ENCODE measurements at regions not wholly inside any gene's neighbourhood (a gene's known extent, or its start where the extent isn't known, plus 50 kb on each side); places are given as distances from the start of the nearest gene placed in this dataset.

DNA sequence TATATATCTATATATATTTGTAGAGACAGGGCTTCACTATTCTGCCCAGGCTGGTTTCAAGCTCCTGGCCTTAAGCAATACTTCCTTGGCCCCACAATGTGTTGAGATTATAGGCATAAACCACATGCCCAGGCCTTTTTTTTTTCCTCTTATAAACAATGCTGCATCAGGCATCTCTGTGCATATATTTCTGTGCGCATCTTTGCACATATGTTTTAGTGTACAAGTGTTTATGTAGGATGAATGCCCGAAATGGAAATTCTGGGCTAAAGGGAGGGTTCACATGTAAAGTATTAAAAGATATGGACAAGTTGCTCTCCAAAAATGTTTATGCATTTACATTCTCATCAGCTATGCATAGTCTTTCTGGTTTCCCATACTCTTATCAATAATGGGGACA is 183.2 kb upstream of the SPRED2 start:
- Histone ChIP-seq H3K79me1 (ENCODE audit: low read depth, low read length) (no peaks in the 10 kb centered on the region), H4K20me1 (replicated peaks in 1 of 2; ENCODE audit: control insufficient read depth in 1 of 2, insufficient read depth in 2 of 2, low read length in 2 of 2) (no peaks in the 10 kb centered on the region), H3K4me3 (ENCODE audit: extremely low read depth in 1 of 4, insufficient read depth in 2 of 4, low read depth in 3 of 4, low read length in 4 of 4) (no peak overlapping the region), H3K36me3 (ENCODE audit: control insufficient read depth in 2 of 4, insufficient read depth in 4 of 4, low read length in 3 of 4) (no peaks in the 10 kb centered on the region), H4K5ac (ENCODE audit: insufficient read length, low read depth, low read length) (no peak overlapping the region), H2BK5ac (ENCODE audit: low read depth, low read length) (no peak overlapping the region), H3K14ac (ENCODE audit: insufficient read length) (no peak overlapping the region), H3K56ac (replicated peaks; ENCODE audit: insufficient read length, low read depth, low read length) (no peak overlapping the region), H3K4me2 (ENCODE audit: insufficient read depth in 1 of 2, low read depth in 2 of 2, low read length in 2 of 2) (no peak overlapping the region), H3K9me3 (ENCODE audit: insufficient read depth in 2 of 2, low read depth in 1 of 2, low read length in 1 of 2) (no peaks in the 10 kb centered on the region), H2BK12ac (ENCODE audit: low read depth, low read length) (no peak overlapping the region), H2AK5ac (ENCODE audit: low read depth, low read length) (no peak overlapping the region), H3K27ac (ENCODE audit: low read depth, low read length) (no peak overlapping the region), H3K23me2 (ENCODE audit: low read depth, low read length) (no peaks in the 10 kb centered on the region), H4K91ac (replicated peaks; ENCODE audit: insufficient read length, low read length) (no peak overlapping the region), H4K8ac (ENCODE audit: extremely low read depth, insufficient read depth, low read length) (no peak overlapping the region; the same call in 1 of the 2 replicates), H2BK20ac (ENCODE audit: low read length) (no peak overlapping the region), H2BK120ac (replicated peaks; ENCODE audit: low read depth, low read length) (no peak overlapping the region), H3K4ac (replicated peaks; ENCODE audit: insufficient read length, low read depth, low read length) (no peak overlapping the region), H3K4me1 (replicated peaks in 1 of 4; ENCODE audit: control insufficient read depth in 3 of 4, insufficient read depth in 4 of 4, low read length in 3 of 4) (peaks cover 2 to 10% (median 8%) of the 10 kb centered on the region in 4 experiments; a peak in 4 of 7 replicates), H2BK15ac (ENCODE audit: low read length) (no peak overlapping the region), H3K79me2 (ENCODE audit: control insufficient read depth in 1 of 2, insufficient read depth in 2 of 2, low read length in 2 of 2) (no peaks in the 10 kb centered on the region), H3K9ac (replicated peaks in 1 of 4; ENCODE audit: extremely low read depth in 1 of 4, low read depth in 3 of 4, low read length in 3 of 4) (no peak overlapping the region), H3K27me3 (replicated peaks in 1 of 4; ENCODE audit: control insufficient read depth in 3 of 4, extremely low read depth in 1 of 4, insufficient read depth in 3 of 4, low read length in 3 of 4) (peaks cover 0 to 3% (median 0%) of the 10 kb centered on the region in 4 experiments; a peak in 2 of 7 replicates), H3K18ac (ENCODE audit: extremely low read depth, low read length) (no peak overlapping the region), H2AFZ (ENCODE audit: low read length) (no peak overlapping the region), H3K23ac (ENCODE audit: insufficient read length) (no peak overlapping the region)
- no peak for FAIRE-seq
- POLR2A ChIA-PET (ENCODE audit: partially characterized antibody), result no interaction called here
- CTCF ChIA-PET (ENCODE audit: partially characterized antibody), result no interaction called here
- WGBS, 2 experiments (ENCODE audit: extremely low coverage in 1 of 2, insufficient coverage in 1 of 2, insufficient read length in 1 of 2, insufficient replicate concordance in 2 of 2, low coverage in 1 of 2, low lambda C conversion rate in 2 of 2, missing lambda C conversion rate in 1 of 2), result 80% methylated on average over 2 of the region's 2 CpGs; no CpG with 5 or more reads in 1 of the 2 experiments
- TF ChIP-seq SIRT6 (IDR thresholded peaks at IDR 0.05; ENCODE audit: low read length) (no peak), RXRA (IDR thresholded peaks at IDR 0.05; ENCODE audit: insufficient read depth, low read depth, low read length) (no peak), TEAD4 (IDR thresholded peaks at IDR 0.05; ENCODE audit: low read depth, low read length) (no peak), SP2 (IDR thresholded peaks at IDR 0.05; ENCODE audit: low read length) (no peak), BCL11A (IDR thresholded peaks at IDR 0.05; ENCODE audit: low read depth in 2 of 2, low read length in 2 of 2) (no peak)
- TF ChIP-seq, protein P1, sequence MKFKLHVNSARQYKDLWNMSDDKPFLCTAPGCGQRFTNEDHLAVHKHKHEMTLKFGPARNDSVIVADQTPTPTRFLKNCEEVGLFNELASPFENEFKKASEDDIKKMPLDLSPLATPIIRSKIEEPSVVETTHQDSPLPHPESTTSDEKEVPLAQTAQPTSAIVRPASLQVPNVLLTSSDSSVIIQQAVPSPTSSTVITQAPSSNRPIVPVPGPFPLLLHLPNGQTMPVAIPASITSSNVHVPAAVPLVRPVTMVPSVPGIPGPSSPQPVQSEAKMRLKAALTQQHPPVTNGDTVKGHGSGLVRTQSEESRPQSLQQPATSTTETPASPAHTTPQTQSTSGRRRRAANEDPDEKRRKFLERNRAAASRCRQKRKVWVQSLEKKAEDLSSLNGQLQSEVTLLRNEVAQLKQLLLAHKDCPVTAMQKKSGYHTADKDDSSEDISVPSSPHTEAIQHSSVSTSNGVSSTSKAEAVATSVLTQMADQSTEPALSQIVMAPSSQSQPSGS (IDR thresholded peaks at IDR 0.05; ENCODE audit: low read length), result no peak
- DNase-seq (ENCODE audit: low read depth in 1 of 2, low spot score in 2 of 2), result no peak
